Gastroesophageal sphincter (tissue), 3 donors: ENCODE measurements at regions not wholly inside any gene's neighbourhood (a gene's known extent, or its start where the extent isn't known, plus 50 kb on each side); places are given as distances from the start of the nearest gene placed in this dataset.

Source experiments
- CTCF ChIP-seq, 4 experiments: fragments of 200-600 bp in 2 of 4; fragments of 450-650 bp in 2 of 4; sonication (generic) in 1 of 4; IDR thresholded peaks; one replicate each; pipeline ENCODE4 v1.5.1; 2017 to 2019; ENCODE audit warnings: antibody characterized with exemption in 4 of 4, mild to moderate bottlenecking in 2 of 4, moderate library complexity in 2 of 4
- POLR2AphosphoS5 ChIP-seq: sonication (generic); formaldehyde crosslinking; IDR thresholded peaks from one replicate; pipeline ENCODE4 v1.6.1; 2017; ENCODE audit warnings: antibody characterized with exemption

- TF ChIP-seq CTCF (IDR thresholded peaks at IDR 0.05), result no peak
- TF ChIP-seq POLR2AphosphoS5, result no peak
These were observed 442.1 kb downstream of the SUCLG1 start for GRCh38 chr2:84017010-84017409.
